Thymus (tissue), 11 donors: ENCODE measurements at regions not wholly inside any gene's neighbourhood (a gene's known extent, or its start where the extent isn't known, plus 50 kb on each side); places are given as distances from the start of the nearest gene placed in this dataset.
A peak's percentile ranks its signal among the peaks of the same experiment; 100 is the strongest.

Experiments used
- DNase-seq, 9 donors: peaks; one replicate each; pipeline ENCODE4 v3.0.0-alpha.2; 2013; ENCODE audit warnings: low spot score in 9 of 9, low read depth in 6 of 9, missing footprints in 1 of 9
- H3K27ac ChIP-seq, 2 donors: one replicate each; pipeline ENCODE4 v1.5.1; 2013; ENCODE audit warnings: control low read depth in 1 of 2, low read depth in 1 of 2, low read length in 1 of 2, mild to moderate bottlenecking in 1 of 2, moderate library complexity in 1 of 2
- H3K27me3 ChIP-seq, 2 donors: one replicate each; pipeline ENCODE4 v1.5.1; 2013; ENCODE audit warnings: low read length in 1 of 2; ENCODE audit not compliant: control insufficient read depth in 2 of 2, insufficient read depth in 1 of 2
- H3K36me3 ChIP-seq, 2 donors: one replicate each; pipeline ENCODE4 v1.5.1; 2013; ENCODE audit warnings: low read length in 1 of 2, mild to moderate bottlenecking in 1 of 2, moderate library complexity in 1 of 2; ENCODE audit not compliant: control insufficient read depth in 2 of 2, insufficient read depth in 2 of 2
- H3K4me1 ChIP-seq, 2 donors: one replicate each; pipeline ENCODE4 v1.5.1; 2013; ENCODE audit warnings: low read length in 2 of 2; ENCODE audit not compliant: control insufficient read depth in 2 of 2, insufficient read depth in 2 of 2
- H3K4me3 ChIP-seq, 2 donors: one replicate each; pipeline ENCODE4 v1.5.1; 2013; ENCODE audit warnings: low read length in 2 of 2, control low read depth in 1 of 2, mild to moderate bottlenecking in 1 of 2
- H3K9me3 ChIP-seq, 2 donors: one replicate each; pipeline ENCODE4 v1.5.1; 2013; ENCODE audit warnings: low read length in 1 of 2, mild to moderate bottlenecking in 1 of 2; ENCODE audit not compliant: control insufficient read depth in 2 of 2, insufficient read depth in 1 of 2
- WGBS: extraction: QIAGEN DNeasy Blood & Tissue Kit; methylation state at CpG from one replicate; pipeline ENCODE4 v1.1.7; 2013; 5-methylcytosine and 5-hydroxymethylcytosine counted together
- donor health status: healthy.

GRCh38 chr15:24858737-24859601 lies 95.8 kb upstream of the SNRPN start:
- WGBS: 72% methylated on average over 7 of the region's 7 CpGs
- peaks cover 0 to 2% of the 10 kb centered on the region in 2 donors for H3K27me3 ChIP-seq
- H3K36me3 ChIP-seq: no peaks in the 10 kb centered on the region
- no peaks in the 10 kb centered on the region for H3K4me1 ChIP-seq
- H3K27ac ChIP-seq: no peak overlapping the region
- no peak for DNase-seq
- H3K9me3 ChIP-seq: peaks cover 0 to 2% of the 10 kb centered on the region in 2 donors
- H3K4me3 ChIP-seq: no peak overlapping the region

- no peak for DNase-seq
- Histone ChIP-seq H3K4me1 (no peaks in the 10 kb centered on the region), H3K27ac (no peak overlapping the region), H3K27me3 (peaks cover 0 to 2% of the 10 kb centered on the region in 2 donors), H3K9me3 (no peaks in the 10 kb centered on the region), H3K36me3 (no peaks in the 10 kb centered on the region), H3K4me3 (no peak overlapping the region)
- WGBS: 78% methylated on average over 1 of the region's 1 CpG
Observed at GRCh38 chr15:24861014-24861690, 93.6 kb upstream of the SNRPN start.

- Histone ChIP-seq H3K9me3 (no peaks in the 10 kb centered on the region), H3K4me1 (no peaks in the 10 kb centered on the region), H3K4me3 (no peak overlapping the region), H3K27ac (no peak overlapping the region), H3K27me3 (no peaks in the 10 kb centered on the region), H3K36me3 (no peaks in the 10 kb centered on the region)
- 71% methylated on average over 6 of the region's 6 CpGs for WGBS
- DNase-seq: no peak
Observed at GRCh38 chr15:24862726-24863521, 91.9 kb upstream of the SNRPN start.

- no peak for DNase-seq
- no peaks in the 10 kb centered on the region for H3K27me3 ChIP-seq
- WGBS: 91% methylated on average over 4 of the region's 4 CpGs
Observed at GRCh38 chr15:24865303-24865702, 89.5 kb upstream of the SNRPN start.

GRCh38 chr15:24877174-24877573 lies 77.6 kb upstream of the SNRPN start:
- H3K27ac ChIP-seq: no peak overlapping the region
- H3K4me3 ChIP-seq: no peak overlapping the region
- H3K4me1 ChIP-seq: no peaks in the 10 kb centered on the region
- H3K36me3 ChIP-seq: no peaks in the 10 kb centered on the region
- 88% methylated on average over 7 of the region's 7 CpGs for WGBS
- DNase-seq: no peak
- H3K27me3 ChIP-seq: no peaks in the 10 kb centered on the region
- H3K9me3 ChIP-seq: peaks cover 1 to 9% of the 10 kb centered on the region in 2 donors

More at GRCh38 chr15:24865303-24865702, 89.5 kb upstream of the SNRPN start:
- Histone ChIP-seq H3K9me3 (no peaks in the 10 kb centered on the region), H3K27ac (no peak overlapping the region), H3K36me3 (no peaks in the 10 kb centered on the region), H3K4me3 (no peak overlapping the region), H3K4me1 (no peaks in the 10 kb centered on the region)

- Histone ChIP-seq H3K4me3 (peak overlapping the region in 1 of 2 donors; percentile 24), H3K27ac (no peak overlapping the region), H3K4me1 (no peaks in the 10 kb centered on the region), H3K27me3 (no peaks in the 10 kb centered on the region), H3K9me3 (peaks cover 1 to 10% of the 10 kb centered on the region in 2 donors), H3K36me3 (no peaks in the 10 kb centered on the region)
- DNase-seq: peak in 6 of 9 donors; percentile 4 to 55 (median 14)
- 43% methylated on average over 37 of the region's 37 CpGs for WGBS
Observed at GRCh38 chr15:24878153-24878552, 76.6 kb upstream of the SNRPN start.

GRCh38 chr15:24879492-24879891 lies 75.3 kb upstream of the SNRPN start:
- no peak overlapping the region for H3K27ac ChIP-seq
- H3K27me3 ChIP-seq: no peaks in the 10 kb centered on the region
- no peaks in the 10 kb centered on the region for H3K36me3 ChIP-seq
- no peaks in the 10 kb centered on the region for H3K4me1 ChIP-seq
- H3K4me3 ChIP-seq: no peak overlapping the region
- WGBS: 72% methylated on average over 2 of the region's 2 CpGs
- DNase-seq: no peak
- peaks cover 0 to 12% of the 10 kb centered on the region in 2 donors for H3K9me3 ChIP-seq

GRCh38 chr15:24880663-24881062 lies 74.1 kb upstream of the SNRPN start:
- H3K4me1 ChIP-seq: no peaks in the 10 kb centered on the region
- 77% methylated on average over 8 of the region's 8 CpGs for WGBS
- DNase-seq: no peak
- H3K4me3 ChIP-seq: no peak overlapping the region
- no peak overlapping the region for H3K27ac ChIP-seq
- H3K27me3 ChIP-seq: no peaks in the 10 kb centered on the region
- H3K36me3 ChIP-seq: no peaks in the 10 kb centered on the region
- peaks cover 0 to 12% of the 10 kb centered on the region in 2 donors for H3K9me3 ChIP-seq
